Activated CD4-positive, CD25-positive, alpha-beta regulatory T cell treated with anti-CD3 and anti-CD28 coated beads, Interleukin-2, amount 50 U/mL, for 72 hours (primary cell): ENCODE measurements at regions not wholly inside any gene's neighbourhood (a gene's known extent, or its start where the extent isn't known, plus 50 kb on each side); places are given as distances from the start of the nearest gene placed in this dataset.
"Not testable (repeated sequence)": the region's sequence is repeated elsewhere in the genome, so short reads cannot be mapped to it uniquely, and the experiment has no call there.

Experiments
- DNase-seq: peaks from one replicate; pipeline ENCODE4 v3.0.0; 2021

- no peak for DNase-seq
These were observed 233.8 kb downstream of the C7orf25 start for GRCh38 chr7:42677751-42678699.

GRCh38 chr7:42674541-42674940 is 237.3 kb downstream of the C7orf25 start:
- DNase-seq: no peak

DNA sequence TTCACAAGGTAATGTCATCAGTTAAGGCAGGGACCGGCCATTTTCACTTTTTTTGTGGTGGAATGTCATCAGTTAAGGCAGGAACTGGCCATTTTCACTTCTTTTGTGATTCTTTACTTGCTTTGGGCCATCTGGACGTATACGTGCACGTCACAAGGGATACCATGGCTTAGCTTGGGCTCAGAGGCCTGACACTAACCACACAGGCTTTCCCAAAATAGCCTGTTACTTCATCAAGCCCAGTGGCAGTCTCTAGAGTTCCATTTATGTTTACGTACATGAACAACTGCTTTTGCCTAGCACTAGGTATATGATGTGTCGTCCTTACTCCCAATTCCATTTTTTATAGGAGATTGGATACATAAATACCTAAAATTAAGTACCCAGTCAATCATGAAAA is 237.9 kb downstream of the C7orf25 start:
- DNase-seq: no peak

DNA sequence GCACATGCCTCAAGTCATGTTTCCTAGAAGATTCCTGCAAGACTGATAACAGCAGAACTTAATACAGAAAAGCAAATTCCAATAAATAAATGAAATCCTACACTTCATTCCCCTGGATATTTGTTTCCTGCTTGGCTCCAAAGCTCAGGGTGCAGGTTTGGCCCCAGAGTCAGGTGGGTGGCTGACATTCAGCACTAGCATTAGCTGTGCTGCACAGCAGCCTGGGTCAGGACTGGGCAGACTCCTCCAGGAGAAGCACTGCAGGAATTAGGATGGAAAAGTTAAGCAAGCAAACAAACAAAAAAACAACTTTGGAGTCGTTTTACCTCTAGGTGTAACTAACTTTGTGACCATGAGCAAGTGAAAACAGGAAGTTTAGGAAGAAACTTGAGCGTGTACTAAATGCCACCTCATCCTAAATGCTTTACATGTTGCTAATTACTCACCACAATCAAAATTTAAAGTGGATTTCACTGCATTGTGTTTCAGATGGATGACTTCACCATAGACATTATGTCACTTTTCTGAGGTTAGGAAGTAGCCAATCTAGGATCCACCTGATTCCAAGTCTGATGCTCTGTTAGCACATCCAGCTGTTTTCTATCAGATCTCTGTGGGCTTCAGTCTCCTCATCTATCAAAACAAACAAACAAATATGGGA is 239.4 kb downstream of the C7orf25 start:
- DNase-seq: no peak

- no peak for DNase-seq
These were observed 240.2 kb downstream of the C7orf25 start for GRCh38 chr7:42671627-42672026.

GRCh38 chr7:42666994-42667393 is 244.9 kb downstream of the C7orf25 start:
- DNase-seq: no peak

GRCh38 chr7:42662862-42663261 is 249.0 kb downstream of the C7orf25 start:
- no peak for DNase-seq

DNA sequence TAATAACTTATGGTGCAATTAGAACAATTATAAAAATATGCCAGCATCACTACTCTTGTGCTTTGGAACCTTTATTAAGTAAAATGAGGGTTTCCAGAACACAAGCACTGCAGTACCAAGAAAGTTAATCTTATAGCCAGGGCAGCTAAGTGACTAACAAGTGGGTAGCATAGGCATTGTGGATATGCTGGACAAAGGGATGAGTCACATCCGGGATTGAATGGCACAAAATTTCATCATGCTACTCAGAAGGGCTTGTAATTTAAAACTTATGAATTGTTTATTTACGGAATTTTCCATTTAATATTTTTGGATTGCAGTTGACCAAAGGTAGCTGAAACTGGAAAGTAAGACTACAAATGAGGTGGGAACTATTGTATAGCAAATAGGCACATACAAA is 250.6 kb downstream of the C7orf25 start:
- no peak for DNase-seq

- no peak for DNase-seq
These were observed 261.2 kb downstream of the C7orf25 start for GRCh38 chr7:42650701-42651100.

DNA sequence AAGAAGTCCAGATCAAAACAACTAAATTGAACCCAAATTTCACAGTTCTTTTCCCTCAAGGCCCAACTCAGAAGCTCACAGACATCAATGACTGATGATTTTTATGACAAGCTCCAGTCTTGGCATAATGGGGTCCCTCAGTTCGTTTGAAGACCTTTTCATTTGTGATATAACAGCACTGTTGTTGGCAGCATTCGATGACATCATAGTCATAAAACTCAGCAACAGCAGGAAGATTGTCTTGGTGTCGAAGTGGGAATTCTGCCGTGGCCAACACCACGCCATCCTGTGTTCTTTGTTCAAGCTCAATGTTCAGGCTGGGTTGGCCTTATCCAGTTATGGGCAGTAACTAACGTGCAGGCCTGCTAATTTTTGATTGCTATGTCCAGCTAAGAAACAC is 261.7 kb downstream of the C7orf25 start:
- no peak for DNase-seq

DNA sequence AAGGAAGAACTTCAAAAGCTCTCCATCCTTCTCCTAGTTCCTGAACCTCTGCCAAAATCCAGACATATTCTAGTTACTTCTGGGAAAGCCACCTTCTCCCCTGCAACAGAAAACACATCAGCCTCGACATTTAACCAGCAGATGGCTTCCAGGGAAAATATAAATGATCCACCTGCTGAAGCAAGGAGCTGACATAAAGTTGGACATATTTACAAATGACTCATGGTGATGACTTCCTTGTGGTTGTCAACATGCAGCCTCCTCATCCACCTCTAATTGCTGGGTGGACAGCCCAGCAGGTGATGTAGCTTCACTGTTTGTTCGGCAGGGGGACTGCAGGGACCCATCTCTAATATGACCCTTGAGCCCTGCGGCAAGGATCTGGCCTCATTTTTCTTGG is 266.0 kb downstream of the C7orf25 start:
- no peak for DNase-seq

DNA sequence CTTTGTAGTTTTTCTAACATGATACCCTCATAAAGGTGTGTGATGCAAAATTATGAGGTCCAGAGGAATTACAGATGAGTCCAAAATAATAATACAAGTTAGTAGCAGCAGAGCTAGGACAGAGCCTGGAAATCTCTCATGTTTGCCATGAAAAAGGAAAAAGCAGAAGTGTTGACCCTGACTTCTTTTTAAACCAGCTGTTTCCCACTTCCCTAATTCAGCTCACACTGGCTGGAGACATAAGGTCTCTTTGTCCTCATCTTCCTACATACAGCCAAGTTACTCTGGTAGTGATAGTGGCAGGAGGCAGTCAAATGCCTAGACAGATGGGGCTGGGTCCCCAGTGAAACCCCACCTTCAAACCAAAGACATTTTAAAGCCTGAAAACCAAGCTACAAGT is 269.2 kb downstream of the C7orf25 start:
- no peak for DNase-seq

DNA sequence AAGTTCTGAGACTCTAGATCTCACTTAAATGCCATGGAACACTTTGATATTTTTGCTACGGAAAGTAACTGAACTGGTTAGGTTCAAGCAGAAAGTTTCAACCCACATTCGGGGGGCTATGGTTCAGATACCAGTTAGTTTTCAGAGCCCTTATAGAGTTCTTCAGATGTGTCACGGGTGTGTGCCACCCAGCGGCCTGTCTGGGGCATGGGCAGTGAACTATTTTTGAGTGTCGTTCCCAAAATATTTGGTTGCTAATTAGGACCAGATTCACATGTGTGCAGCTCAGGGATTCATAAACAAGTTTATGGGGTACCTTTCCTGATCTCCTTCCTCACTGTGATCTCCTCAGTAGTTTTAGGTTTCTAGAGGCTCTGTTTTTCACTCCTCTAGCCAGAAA is 271.9 kb downstream of the C7orf25 start:
- DNase-seq: no peak

DNA sequence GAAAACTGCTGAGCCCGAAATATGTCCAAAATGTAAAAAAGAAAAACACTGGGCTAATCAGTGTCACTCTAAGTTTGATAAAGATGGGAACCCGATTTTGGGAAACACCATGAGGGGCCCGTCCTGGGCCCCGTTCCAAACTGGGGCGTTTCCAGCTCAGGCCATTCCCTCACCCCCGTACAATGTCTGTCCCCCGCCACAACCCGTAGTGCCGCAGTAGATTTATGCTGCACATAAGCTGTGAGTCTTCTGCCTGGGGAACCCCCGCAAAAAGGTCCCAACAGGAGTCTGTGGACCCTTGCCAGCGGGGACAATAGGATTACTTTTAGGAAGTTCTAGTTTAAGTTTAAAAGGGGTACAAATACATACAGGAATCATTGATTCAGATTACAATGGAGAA is 275.5 kb downstream of the C7orf25 start:
- DNase-seq: not testable (repeated sequence)

DNA sequence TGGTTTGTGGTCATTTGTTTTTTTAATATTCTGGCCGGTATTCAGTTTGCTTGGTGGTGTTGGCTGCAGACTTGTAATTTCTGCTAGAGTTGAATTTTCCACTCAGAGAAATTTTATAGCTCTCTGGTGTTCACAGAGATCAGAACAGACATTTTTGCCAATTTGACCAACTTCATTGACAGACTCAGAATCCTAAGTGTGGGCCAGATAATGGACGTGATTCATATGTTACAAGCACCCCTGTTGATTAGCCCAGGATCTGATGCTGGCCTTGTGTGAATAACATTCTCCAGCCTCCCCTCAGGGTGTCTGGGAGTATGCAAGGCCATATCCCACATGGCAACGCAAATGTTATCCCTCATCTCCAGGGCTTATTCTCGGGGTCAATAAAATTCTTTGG is 283.8 kb downstream of the C7orf25 start:
- no peak for DNase-seq

DNA sequence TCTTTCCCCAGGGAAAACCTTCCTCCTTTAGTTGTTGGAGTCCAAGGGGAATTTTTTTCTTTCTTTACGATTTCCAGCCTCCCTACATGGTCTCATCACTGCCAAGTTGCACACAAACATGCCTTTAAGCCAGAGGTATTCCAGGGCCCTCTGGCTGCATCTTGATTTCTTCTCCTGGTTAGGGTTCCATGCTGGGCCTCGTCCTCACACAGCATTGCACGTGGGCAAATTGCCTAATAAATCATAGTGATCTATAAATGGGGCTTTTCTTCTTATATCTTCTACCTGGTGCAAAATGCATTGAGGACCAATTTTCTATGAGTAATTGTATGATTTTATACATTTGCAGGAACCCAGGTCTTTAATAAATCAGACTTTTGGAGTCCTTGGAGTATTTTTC is 284.2 kb downstream of the C7orf25 start:
- DNase-seq: no peak

DNA sequence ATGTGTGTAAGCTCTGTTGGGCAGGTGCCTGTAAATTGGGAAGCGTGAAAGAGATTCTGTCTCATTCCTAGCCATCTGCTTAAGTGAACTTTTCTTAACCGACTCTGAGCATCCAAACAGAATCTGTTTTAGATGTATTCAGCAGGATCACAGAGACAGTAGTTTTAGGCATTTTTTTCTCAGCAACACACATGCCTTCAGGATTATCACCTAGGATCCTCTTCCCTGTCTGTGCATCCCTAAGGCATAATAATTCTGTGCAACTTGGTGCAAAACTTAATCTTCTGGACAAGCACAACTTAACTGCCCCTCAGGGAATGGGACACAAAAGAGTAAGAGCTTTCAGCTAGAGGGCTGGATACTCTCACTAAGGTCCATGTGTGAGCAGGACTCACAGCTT is 284.8 kb downstream of the C7orf25 start:
- no peak for DNase-seq

- DNase-seq: no peak
These were observed 286.4 kb downstream of the C7orf25 start for GRCh38 chr7:42625421-42625820.

- DNase-seq: no peak
These were observed 287.4 kb downstream of the C7orf25 start for GRCh38 chr7:42624471-42624870.

DNA sequence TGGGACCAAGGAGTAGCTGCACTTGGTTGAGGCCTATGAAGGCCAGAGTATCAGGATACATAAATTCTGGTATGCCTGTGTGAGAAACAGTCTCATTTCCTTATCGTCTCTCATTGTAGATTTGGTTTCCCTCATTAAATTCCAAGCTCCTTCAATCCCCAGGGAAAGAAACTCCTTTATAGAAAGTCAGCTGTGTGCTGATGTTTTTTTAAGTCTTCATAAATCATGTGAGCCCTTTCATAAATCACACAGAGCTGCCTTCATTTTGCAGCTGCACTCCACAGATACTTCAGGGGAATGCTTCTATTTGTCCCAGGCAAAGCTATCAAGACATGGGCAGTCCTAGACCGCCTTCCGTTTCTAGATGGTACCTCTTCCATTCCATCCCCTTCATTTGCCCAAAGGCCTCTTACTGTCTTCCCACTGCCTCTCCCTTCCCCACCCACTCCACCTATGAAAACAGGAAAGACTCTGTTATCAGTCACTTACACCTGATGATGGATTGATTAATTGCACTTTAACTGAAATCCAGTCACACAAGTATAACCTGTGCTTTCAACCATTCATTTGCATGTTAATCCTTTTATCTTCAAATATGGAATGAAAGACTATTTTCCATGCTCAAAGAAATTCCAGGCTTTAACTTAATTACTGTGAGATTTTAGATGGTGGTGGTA is 290.2 kb downstream of the C7orf25 start:
- no peak for DNase-seq

GRCh38 chr7:42618651-42619360 is 293.1 kb downstream of the C7orf25 start:
- DNase-seq: no peak

- DNase-seq: no peak
These were observed 293.9 kb downstream of the C7orf25 start for GRCh38 chr7:42617806-42618457.
